ENCODE measurements at regions not wholly inside any gene's neighbourhood (a gene's known extent, or its start where the extent isn't known, plus 50 kb on each side); places are given as distances from the start of the nearest gene placed in this dataset.

GRCh38 chr22:49239264-49240015 lies 588.2 kb downstream of the BRD1 start:
- no peak for DNase-seq

DNA sequence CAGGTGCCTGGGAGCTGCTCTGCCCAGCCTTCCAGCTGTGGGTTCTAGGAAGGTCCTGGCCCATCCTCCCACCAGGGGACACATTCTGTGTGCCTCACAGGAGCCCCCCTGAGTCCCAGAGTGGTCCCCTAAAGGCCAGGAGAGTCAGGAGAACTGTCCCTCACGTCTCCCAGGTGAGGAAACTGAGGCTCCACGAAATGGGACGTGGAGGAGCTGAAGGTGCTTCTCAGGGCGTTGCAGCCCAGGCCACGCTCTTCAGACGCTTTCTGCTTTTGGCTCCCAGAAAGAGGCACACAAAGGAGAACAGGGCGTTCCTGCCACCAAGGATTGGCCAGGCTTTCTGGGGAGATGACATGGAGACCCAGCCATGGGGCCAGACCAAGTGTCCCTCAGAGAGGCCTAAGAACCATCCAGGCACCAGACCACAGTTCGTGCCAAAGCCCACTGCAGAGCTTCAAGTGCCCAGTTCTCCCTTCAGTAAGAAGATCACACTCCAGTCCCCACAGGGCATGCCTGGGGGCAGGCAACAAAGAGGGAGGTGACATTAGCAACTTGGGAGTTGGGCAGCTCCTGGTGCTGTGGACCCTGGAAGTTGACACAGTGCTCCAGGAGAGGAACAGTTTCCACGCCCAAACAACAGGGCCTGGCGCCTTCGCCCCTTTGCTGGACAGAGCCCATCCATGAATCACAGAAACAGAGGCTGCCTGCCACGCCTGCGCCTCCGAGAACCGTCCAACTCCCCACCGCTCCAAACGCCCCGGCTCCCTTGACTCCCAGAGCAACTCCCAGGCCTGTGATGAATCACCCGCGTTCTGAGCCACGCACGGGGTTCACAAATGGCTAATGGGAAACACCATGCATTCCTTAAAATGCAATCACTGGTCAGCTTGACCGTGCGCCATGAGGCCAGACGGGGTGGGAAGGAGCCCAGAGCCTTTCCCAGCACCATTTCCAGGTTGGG lies 589.2 kb downstream of the BRD1 start:
- no peak for DNase-seq

DNA sequence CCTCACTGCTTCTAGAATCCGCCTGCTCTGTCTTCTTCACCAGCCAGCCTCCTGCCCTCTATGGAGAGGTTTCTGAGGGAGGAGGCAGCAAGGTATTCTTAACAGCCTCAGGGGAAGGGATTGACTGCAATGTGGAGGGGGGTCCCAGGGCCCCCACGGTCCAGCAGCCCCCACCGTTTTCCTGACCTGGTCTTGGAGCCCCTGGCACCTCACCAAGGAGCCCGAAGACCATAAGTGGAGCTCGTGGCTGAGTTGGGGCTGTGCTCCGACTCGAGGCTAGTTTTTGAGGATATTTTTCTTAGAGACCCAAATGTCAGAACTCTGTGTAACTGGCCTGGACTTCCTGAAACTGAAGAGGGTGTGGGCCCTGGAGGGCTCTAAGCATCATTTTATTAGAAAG lies 590.0 kb downstream of the BRD1 start:
- DNase-seq, result no peak

DNA sequence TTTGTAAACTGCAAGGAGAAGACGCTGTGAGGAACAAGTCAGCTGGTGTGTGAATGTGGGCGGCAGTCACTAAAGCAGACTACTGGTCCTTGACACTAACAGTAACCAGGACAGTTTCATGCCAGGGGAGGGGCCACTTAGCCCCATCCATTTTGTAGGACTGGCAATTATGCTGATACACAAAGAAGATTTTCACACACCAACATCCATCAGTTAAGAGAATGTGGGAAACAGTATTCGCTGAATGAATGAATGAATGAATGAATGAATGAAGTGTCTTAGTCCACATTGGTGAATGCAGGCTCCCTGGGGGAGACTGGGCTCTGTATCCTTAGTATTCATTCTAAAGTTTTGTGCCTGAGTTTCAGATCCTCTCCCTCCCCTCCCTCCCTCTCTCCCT lies 590.4 kb downstream of the BRD1 start:
- DNase-seq, result no peak

- DNase-seq, result no peak
Observed at GRCh38 chr22:49236541-49237075, 591.1 kb downstream of the BRD1 start.

GRCh38 chr22:49235463-49236300 lies 592.0 kb downstream of the BRD1 start:
- DNase-seq, result no peak

GRCh38 chr22:49234459-49234858 lies 593.2 kb downstream of the BRD1 start:
- DNase-seq, result no peak

DNA sequence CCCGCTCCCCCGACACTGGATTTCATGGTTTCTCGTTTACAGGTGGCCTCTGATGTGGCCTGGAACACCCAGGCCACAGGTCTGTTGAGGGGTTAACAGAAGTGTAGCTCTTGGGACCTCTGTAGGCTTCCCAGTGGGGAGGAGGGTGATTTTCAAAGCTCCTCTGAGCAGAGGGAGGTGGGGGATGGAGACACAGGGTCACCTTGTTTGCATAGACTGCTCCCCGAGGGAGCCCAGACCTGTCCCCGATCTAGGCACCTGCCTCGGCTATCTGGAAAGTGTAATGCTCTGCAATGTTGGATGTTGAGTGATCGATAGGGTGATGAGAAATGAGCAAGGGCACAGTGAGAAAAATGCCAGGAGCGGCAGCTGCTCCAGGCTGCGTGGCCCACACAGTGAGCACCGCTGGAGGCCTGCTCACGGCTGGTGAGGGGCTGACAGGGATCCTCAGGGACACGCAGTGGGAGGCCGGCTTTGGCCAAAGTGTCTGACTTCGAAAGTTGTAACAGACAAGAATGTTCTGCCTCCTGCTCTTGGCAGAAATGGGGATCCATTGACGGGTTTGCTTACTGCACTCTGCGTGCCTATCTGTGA lies 594.1 kb downstream of the BRD1 start:
- no peak for DNase-seq

- DNase-seq, result no peak
Observed at GRCh38 chr22:49232319-49233067, 595.2 kb downstream of the BRD1 start.

DNA sequence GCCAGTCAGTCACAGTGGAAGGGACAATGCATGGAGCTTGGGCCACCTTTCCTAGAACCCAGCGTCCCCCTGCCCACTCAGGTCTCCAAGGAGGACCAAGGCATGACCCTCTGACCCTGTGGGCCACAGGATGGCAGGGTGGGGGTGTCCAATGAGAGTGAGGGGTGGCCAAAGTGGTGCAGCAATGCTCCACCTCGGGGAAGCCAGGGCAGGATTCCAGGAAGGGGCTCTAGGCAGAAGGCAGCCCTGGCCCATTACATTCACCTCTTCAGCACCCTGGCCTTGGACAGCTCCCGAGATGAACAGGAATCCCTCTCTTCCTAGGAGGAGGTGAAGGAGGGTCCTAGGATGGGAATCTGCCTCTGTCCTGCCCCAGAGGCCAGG lies 597.5 kb downstream of the BRD1 start:
- no peak for DNase-seq

DNA sequence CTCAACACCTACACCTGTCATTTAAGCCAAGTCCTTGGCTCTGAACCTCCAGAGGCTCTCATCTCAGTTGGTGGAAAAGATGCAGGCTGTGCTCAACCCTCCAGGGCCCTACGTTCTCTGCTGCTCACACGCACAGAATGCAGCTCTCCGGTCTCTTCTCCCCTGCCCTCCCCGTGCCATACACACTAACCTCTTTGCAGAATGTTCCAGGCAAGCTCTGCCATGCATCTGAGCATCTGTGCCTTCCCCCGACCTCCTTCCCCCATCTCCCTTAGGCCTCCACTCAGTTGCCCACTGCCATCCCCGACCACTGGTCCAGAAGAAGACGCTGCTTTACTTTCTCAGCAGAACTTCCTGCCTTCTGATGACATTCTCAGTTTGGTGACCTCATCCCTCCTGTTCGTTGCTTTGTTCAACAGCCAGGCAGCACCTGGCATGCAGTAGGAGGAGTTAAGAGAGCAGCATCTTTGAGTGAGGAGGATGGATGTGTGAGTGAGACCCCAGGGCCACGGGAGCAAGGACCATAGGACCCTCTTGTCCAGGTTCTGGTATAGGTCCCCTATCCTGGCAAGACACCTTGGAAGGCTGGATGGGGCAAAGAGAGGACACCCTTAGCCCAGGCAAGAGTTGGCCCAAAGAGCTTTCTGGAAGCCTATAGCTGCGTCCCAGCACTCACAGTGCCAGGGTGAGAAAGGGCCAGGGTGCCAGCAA lies 598.0 kb downstream of the BRD1 start:
- DNase-seq, result no peak

DNA sequence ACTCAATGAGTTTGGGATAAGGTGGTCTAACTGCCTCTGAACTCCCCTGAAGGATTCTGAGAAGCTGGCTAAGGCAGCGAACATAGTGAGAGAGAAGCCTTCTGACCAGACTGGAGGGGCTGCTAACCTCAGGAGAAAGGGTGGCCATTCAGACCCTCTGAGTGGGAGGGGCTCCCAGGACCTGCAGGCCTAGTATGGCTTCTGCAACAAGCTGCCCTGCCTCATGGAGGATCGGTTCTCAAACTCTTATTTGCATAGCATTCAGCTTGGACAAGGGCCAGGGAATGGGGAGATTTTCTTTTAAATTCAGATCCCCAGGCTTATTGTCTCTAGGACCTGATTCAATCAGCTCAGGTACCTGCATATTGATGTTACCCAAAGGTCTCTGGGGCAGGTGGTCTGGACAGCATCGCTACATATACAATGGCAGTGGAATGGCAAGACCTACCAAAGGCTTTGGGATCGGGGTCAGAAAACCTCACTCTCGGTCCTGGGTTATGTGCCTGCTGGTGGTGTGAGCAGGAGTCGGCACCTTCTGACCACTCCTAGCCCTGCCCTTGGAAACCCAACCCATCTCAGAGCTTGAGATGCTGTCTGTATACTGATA lies 599.1 kb downstream of the BRD1 start:
- DNase-seq, result no peak

GRCh38 chr22:49227670-49228069 lies 600.0 kb downstream of the BRD1 start:
- no peak for DNase-seq

DNA sequence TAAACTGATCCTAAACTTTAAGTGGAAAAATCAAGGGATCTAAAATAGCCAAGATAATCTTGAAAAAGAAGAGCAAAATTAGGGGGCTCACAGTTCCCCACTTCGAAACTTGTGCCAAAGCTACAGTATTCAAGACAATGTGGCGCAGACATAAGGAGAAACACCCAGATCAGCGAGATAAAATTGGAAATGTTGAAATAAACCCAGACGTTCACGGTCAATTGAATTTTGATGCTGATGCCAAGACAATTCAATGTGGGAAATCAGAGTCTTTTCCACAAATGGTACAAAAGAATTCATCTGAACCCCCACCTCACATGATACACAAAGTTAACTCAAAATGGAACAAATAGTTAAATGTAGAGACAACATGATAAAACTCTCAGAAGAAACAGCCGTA lies 601.6 kb downstream of the BRD1 start:
- DNase-seq, result no peak

DNA sequence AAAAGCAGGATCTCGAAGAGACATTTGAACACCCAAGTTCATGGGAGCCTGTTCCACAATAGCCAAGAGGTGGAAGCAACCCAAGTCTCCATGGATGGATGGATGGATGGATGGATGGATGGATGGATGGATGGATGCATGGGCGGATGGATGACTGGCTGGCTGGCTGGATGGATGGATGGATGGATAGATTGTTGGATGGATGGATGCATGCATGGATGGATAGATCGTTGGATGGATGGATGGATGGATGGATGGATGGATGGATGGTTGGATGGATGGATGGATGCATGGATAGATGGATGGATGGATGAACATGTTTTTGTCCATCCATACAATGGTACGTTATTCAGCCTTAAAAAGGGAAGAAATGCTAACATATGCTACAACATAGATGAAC lies 603.4 kb downstream of the BRD1 start:
- no peak for DNase-seq

GRCh38 chr22:49218142-49218541 lies 609.5 kb downstream of the BRD1 start:
- DNase-seq, result no peak

DNA sequence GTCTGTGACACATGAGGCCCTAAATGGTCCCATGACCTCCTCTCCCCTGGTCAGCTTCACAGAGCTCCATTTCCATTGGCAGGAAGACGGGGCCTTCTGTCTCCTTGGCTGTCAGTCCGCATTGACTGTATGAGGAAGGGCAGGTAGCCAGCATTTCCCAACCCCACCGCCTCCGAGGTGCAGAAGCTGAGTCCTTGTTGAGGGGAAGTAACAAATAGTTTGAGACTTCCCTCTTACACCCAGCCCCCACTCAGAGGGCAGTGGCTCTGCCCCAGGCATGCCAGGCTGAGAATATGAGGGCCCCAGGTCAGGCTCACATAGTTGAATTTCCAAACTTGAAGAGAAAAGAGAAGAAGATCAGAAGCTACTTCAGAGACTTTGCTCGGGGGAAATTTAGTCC lies 611.1 kb downstream of the BRD1 start:
- DNase-seq, result no peak

DNA sequence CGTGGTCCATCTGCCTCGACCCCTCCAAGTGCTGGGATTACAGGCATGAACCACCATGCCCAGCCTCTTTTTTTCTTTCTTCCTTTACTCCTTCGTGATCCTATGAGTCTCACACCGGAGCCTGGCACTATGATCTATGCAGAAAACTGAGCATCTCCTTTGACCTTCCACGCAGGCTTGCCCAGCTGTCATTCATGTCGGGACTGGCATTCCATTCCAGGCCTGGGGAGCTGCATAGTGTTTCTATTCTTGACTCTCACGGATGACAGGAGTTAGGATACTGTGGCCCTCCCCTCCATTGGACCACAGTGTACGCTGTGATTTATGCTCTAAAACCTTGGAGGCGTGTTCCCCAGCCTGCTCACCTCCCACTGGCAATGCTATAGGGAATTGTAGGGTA lies 611.8 kb downstream of the BRD1 start:
- DNase-seq, result no peak

- no peak for DNase-seq
Observed at GRCh38 chr22:49214976-49215375, 612.7 kb downstream of the BRD1 start.

- DNase-seq, result no peak
Observed at GRCh38 chr22:49213731-49214352, 613.8 kb downstream of the BRD1 start.
